HG03175 (cell line): ENCODE measurements at regions not wholly inside any gene's neighbourhood (a gene's known extent, or its start where the extent isn't known, plus 50 kb on each side); places are given as distances from the start of the nearest gene placed in this dataset.

Experiments used
- ATAC-seq: cut with Tn5 transposase; IDR thresholded peaks from one replicate; pipeline ENCODE4 v1.9.1; 2021; ENCODE audit warnings: mild to moderate bottlenecking, moderate library complexity; ENCODE audit not compliant: unreplicated experiment

- no peak for ATAC-seq
These were observed 864.1 kb downstream of the HACE1 start for GRCh38 chr6:103995571-103995970.

DNA sequence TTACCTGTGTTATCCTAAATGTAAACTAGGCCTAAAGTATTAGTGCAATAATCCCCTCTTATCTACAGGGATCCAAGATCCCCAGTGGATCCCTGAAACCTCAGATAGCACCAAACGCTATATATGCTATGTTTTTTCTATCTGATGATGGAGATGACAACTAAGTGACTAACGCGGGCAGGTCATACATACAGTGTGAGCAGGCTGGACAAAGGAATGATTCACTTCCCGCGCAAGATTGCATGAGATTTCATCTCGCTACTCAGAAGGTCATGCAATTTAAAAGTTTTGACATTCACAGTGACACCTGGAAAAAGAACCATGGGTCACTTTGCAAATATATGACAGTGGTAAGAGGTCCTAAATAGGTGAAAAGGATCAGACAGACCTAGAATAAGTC, 875.9 kb downstream of the HACE1 start:
- no peak for ATAC-seq

GRCh38 chr6:103983011-103983410, 876.7 kb downstream of the HACE1 start:
- no peak for ATAC-seq

GRCh38 chr6:103982574-103982973, 877.1 kb downstream of the HACE1 start:
- ATAC-seq: no peak

- no peak for ATAC-seq
These were observed 880.4 kb downstream of the HACE1 start for GRCh38 chr6:103979308-103979707.

DNA sequence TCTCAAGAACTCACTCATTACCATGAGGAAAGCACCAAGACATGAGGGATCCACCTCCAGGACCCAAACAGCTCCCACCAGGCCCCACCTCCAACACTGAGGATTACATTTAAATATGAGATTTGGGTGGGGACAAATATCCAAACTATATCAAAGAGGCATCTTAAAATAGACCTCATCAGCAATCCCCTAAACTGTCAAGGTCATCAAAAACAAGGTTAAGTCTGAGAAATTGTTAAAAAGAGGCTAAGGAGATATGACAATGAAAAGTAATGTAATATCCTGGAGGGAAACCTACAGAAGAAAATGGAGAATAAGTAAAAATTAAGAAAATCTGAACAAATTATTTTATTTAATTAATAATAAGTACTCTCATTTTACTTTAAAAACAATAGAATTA, 922.3 kb downstream of the HACE1 start:
- no peak for ATAC-seq

DNA sequence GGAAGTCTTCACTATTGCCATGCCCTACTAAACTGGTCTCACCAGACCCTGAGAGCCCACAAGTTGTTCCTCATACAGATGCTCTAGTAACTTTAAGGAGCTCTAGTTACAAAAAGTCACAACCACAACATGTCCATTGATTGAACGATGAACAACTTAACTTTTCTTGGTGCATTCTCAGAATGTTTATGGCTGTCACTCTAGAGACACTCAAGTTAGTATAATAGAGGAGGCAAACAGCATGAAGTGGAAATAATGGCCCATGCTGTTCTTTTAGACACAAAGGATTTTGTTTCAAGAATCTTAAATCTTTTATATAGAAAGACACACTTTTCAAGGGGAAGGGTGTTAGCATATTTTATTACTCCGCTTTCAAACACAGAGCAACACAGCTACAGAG, 934.4 kb downstream of the HACE1 start:
- no peak for ATAC-seq

- ATAC-seq: no peak
These were observed 949.7 kb downstream of the HACE1 start for GRCh38 chr6:103910018-103910417.

- no peak for ATAC-seq
These were observed 950.8 kb downstream of the HACE1 start for GRCh38 chr6:103908898-103909297.

DNA sequence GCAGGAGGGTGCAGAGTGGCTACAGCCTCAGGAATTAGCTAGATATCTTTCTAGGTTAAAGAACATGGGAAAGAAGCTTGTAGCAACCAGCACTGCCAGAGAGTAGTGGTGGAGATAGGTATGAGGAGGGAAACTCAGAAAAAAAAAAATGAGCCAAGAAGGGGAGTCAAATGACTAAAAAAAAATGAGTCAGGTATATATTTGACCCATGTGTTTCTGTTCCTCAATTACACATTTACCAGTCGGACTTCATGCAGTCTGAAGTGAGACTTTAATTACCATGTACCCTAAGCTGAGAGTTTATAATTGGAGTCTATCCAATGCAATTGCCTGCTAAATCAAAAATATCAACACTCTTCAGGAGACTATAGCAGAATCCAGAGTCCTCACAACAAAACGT, 964.6 kb downstream of the HACE1 start:
- no peak for ATAC-seq

- no peak for ATAC-seq
These were observed 966.6 kb downstream of the HACE1 start for GRCh38 chr6:103893141-103893581.

DNA sequence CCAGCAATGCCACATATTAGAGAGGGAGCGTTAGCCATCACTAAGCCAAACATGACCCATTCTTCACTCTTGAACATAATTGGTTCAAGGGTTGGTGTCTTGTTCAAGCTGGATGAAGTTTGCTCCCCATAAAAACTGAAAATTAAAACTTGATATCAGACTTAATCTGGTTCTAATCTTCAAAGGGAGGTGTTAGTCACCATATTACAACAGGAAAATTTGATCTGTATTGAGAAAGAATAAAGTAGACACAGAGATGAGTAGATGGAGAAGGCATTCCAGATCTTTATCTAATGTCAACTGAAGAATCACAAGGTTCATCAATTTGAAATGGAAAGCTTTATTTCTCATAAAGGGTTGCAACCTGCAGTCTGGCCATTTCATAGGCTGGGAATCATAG, 972.8 kb downstream of the HACE1 start:
- no peak for ATAC-seq

- ATAC-seq: no peak
These were observed 974.3 kb downstream of the HACE1 start for GRCh38 chr6:103885446-103885845.

DNA sequence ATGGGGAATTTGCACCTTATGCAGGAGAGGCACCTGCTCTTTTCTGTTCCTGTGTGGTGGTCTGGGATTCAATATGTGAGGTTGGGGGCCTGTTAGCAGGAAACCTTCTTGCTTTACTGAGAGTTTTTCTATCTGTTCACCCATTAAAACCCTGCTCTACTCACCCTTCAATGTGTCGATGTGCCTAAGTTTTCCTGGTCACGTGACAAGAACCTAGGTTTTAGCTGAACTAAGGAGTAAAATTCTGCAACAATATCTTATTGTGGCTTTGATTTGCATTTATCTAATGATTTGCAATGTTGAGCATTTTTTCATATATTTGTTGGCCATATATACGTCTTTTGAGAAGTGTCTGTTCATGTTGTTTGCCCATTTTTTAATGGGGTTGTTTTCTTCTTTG, 979.9 kb downstream of the HACE1 start:
- ATAC-seq: no peak

GRCh38 chr6:103875221-103875620, 984.5 kb downstream of the HACE1 start:
- ATAC-seq: no peak

- ATAC-seq: no peak
These were observed 985.1 kb downstream of the HACE1 start for GRCh38 chr6:103874575-103874974.

- no peak for ATAC-seq
These were observed 987.0 kb downstream of the HACE1 start for GRCh38 chr6:103872678-103873077.

GRCh38 chr6:103872233-103872632, 987.5 kb downstream of the HACE1 start:
- no peak for ATAC-seq

- ATAC-seq: no peak
These were observed 988.7 kb downstream of the HACE1 start for GRCh38 chr6:103870970-103871369.

DNA sequence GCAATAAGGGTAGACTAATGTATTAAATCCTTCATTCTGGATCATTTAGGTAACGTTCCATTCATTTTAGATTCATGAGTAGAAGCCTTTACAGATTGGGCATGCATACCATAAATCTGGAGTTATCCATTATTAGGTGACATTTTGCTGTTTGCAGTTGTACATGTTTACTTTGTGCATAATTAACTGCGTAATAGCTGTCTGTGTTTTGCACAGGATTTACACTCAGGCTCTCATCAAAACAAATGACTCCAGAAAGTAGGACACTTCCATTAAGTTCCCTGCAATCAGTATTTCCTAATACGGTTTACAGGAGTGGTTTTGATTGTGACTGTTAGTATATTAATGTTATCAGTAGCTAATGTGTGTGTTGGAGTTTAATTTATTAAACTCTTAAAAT, 997.4 kb downstream of the HACE1 start:
- ATAC-seq: no peak

- no peak for ATAC-seq
These were observed 1001.7 kb downstream of the HACE1 start for GRCh38 chr6:103858003-103858402.

DNA sequence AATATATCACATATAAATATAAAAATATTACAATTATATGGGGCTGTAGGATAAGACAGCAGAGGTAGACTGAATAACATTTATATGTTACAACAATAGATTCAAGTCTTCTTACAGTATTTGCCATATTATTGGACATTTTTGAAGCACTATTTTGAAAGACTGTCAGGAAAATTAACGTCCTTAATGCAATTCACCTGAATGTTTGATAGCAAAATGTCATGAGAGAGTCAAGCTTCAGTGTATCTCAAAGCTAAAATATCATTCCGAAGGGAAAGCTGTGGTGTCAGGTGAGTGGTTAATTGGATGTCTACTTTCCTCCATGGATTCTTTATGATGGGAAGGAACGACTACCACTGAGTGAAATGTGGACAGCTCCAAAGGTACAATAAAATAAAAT, 1004.0 kb downstream of the HACE1 start:
- ATAC-seq: no peak

DNA sequence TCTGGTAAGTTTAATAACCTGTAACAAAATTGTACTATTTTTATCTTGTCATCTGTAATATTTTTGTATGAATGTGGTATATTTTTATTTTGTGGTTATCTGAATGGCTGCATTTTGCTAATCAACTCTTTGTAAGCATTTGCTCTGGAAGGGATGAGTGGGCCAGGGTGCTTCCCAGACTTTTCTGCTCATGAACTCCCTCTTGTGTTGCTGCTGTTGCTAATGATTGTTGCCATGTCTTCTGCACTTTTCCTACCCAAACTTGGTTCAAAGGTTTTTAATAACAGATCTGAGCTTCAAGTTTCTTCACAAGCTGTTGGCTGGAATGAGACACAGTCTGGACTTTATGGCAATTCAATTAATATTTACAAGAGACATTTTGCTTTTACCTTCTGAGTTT, 1005.7 kb downstream of the HACE1 start:
- ATAC-seq: no peak

GRCh38 chr6:103838457-103838856, 1021.3 kb downstream of the HACE1 start:
- no peak for ATAC-seq
